HEK293T (cell line): ENCODE measurements at regions not wholly inside any gene's neighbourhood (a gene's known extent, or its start where the extent isn't known, plus 50 kb on each side); places are given as distances from the start of the nearest gene placed in this dataset.

Experiments used
- CTCF ChIA-PET: fragments of 350-600 bp; formaldehyde crosslinking; extraction: SDS; loops from one replicate; lab custom pipeline; 2021; ENCODE audit warnings: antibody characterized with exemption, inconsistent platforms; lab: Yijun Ruan, JAX
- POLR2A ChIA-PET: fragments of 350-600 bp; formaldehyde crosslinking; extraction: SDS; loops from one replicate; lab custom pipeline; 2020; ENCODE audit warnings: antibody characterized with exemption, inconsistent platforms; lab: Yijun Ruan, JAX
- DNase-seq: peaks from one replicate; pipeline ENCODE4 v3.0.0; 2012; ENCODE audit warnings: mixed read lengths; ENCODE audit errors: extremely low spot score
- ARNT ChIP-seq: fragments of 450-650 bp; IDR thresholded peaks from 2 replicates; pipeline ENCODE4 v1.6.1; 2017; ENCODE audit warnings: mild to moderate bottlenecking
- BHLHE40 ChIP-seq: fragments of 450-650 bp; IDR thresholded peaks from 2 replicates; pipeline ENCODE4 v1.6.1; 2016; ENCODE audit warnings: mild to moderate bottlenecking, moderate library complexity, borderline replicate concordance
- CTBP1 ChIP-seq: fragments of 450-650 bp; IDR thresholded peaks from 2 replicates; pipeline ENCODE4 v1.6.1; 2016; ENCODE audit warnings: borderline replicate concordance
- ELF4 ChIP-seq: fragments of 450-650 bp; IDR thresholded peaks from 2 replicates; pipeline ENCODE4 v1.6.1; 2017; ENCODE audit warnings: antibody characterized with exemption
- FOXA1 ChIP-seq: fragments of 450-650 bp; IDR thresholded peaks from 2 replicates; pipeline ENCODE4 v1.6.1; 2016; ENCODE audit warnings: mild to moderate bottlenecking
- FOXK2 ChIP-seq: fragments of 450-650 bp; IDR thresholded peaks from 2 replicates; pipeline ENCODE4 v1.6.1; 2016; ENCODE audit warnings: mild to moderate bottlenecking
- FOXM1 ChIP-seq: fragments of 450-650 bp; IDR thresholded peaks from 2 replicates; pipeline ENCODE4 v1.6.1; 2017; ENCODE audit warnings: mild to moderate bottlenecking, borderline replicate concordance
- HDGF ChIP-seq: fragments of 450-650 bp; IDR thresholded peaks from 2 replicates; pipeline ENCODE4 v1.6.1; 2017; ENCODE audit warnings: antibody characterized with exemption, borderline replicate concordance
- L3MBTL2 ChIP-seq: fragments of 450-650 bp; conservative IDR thresholded peaks from 2 replicates; pipeline ENCODE4 v1.6.1; 2016; ENCODE audit warnings: mild to moderate bottlenecking
- LEF1 ChIP-seq: fragments of 450-650 bp; IDR thresholded peaks from 2 replicates; pipeline ENCODE4 v1.6.1; 2017; ENCODE audit warnings: mild to moderate bottlenecking, borderline replicate concordance
- NFRKB ChIP-seq: fragments of 450-650 bp; IDR thresholded peaks from 2 replicates; pipeline ENCODE4 v1.6.1; 2016; ENCODE audit warnings: mild to moderate bottlenecking, moderate library complexity
- SP1 ChIP-seq: fragments of 450-650 bp; IDR thresholded peaks from 2 replicates; pipeline ENCODE4 v1.6.1; 2017
- SUZ12 ChIP-seq: fragments of 450-650 bp; IDR thresholded peaks from 2 replicates; pipeline ENCODE4 v1.6.1; 2016; ENCODE audit warnings: mild to moderate bottlenecking
- TARDBP ChIP-seq: fragments of 450-650 bp; IDR thresholded peaks from 2 replicates; pipeline ENCODE4 v1.6.1; 2016
- ZNF384 ChIP-seq: fragments of 450-650 bp; IDR thresholded peaks from 2 replicates; pipeline ENCODE4 v1.6.1; 2016
- TF ChIP-seq, protein P1 (sequence below): fragments of 450-650 bp; IDR thresholded peaks from 2 replicates; pipeline ENCODE4 v1.6.1; 2016

DNA sequence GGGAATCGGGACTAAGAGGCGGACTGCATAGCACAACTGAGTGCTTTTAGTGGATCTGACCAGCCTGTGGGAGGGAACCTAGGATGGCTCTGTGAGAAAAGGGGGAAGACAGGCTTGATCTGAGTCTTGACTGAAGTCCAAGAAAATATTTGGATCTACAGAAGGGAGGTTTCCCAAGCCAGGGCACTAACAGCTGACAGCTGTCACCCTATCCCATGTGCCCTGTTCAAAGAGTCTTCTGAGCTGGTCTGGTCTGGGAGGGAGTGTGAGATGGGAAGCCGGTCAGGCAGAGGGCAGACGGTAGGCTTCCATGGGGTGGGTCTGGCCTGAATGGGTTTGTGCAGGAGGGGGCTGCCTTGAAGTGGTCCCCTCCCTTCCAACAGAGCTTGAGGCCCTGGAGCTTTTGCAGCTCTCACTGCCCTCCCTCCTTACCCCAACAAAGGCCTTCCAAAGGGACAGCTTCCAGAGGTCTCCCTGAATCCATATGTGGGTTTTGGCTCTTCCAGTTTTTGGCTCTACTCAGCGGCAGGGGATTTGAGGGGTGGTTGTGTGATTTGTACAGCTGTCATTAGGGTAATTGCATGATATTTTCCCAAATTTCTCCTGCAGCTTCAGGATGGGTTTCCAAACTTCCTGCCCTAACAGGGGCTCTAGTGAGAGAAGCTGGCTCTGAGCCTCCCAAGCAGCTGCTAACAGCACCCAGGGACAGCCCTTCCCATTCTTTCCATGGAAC, 643.7 kb downstream of the BCOR start:
- CTCF ChIA-PET, result no interaction called here
- DNase-seq, result no peak
- TF ChIP-seq BHLHE40 (no peak), FOXM1 (no peak), NFRKB (no peak), ARNT (no peak), HDGF (no peak), CTBP1 (no peak), ZNF384 (no peak), FOXK2 (no peak), FOXA1 (no peak), SUZ12 (no peak), ELF4 (no peak), SP1 (no peak), L3MBTL2 (no peak), LEF1 (no peak), TARDBP (no peak)
- TF ChIP-seq, protein P1, sequence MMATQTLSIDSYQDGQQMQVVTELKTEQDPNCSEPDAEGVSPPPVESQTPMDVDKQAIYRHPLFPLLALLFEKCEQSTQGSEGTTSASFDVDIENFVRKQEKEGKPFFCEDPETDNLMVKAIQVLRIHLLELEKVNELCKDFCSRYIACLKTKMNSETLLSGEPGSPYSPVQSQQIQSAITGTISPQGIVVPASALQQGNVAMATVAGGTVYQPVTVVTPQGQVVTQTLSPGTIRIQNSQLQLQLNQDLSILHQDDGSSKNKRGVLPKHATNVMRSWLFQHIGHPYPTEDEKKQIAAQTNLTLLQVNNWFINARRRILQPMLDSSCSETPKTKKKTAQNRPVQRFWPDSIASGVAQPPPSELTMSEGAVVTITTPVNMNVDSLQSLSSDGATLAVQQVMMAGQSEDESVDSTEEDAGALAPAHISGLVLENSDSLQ, result no peak
- POLR2A ChIA-PET, result interaction anchor here (0.6 kb wide), 1 partner anchor 204 kb away, joined by 3 read pairs; no protein-coding TSS in a partner anchor

DNA sequence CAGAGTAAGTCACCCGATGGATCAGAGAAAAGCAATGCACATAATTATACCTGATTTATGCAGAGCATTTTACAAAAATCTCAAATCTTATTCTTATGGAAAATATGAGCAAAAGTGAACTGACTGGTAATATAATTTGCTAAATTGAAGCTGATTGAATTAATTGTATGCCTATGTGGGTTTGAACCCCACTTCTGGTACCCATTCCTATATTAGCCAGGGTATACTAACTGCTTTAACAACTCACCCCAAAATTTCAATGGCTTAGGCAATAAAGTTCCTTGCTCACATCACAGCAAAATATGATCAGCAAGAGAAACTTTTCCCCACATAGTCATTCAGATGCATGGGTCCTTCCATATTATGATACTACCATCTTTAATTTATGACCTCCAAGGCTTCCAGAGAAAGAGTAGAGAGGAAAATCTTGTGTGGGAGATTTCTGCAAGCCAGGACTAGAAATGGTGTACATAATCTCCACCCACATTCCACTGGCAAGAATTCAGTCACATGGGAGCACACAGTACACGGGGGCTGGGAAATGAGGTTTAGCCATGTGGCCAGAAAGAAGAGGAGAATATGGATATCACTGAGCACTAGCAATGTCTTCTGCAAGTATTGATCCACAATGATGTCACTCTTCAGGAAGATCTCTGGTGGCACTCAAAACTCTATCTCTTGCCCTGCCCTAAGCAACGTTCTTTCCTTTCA, 640.7 kb downstream of the BCOR start:
- TF ChIP-seq, protein P1, result no peak
- TF ChIP-seq SUZ12, result no peak
- TF ChIP-seq HDGF, result no peak
- TF ChIP-seq FOXM1, result no peak
- no peak for TF ChIP-seq FOXA1
- TF ChIP-seq FOXK2, result no peak
- TF ChIP-seq BHLHE40, result no peak
- no peak for TF ChIP-seq ELF4
- no peak for TF ChIP-seq LEF1
- no peak for TF ChIP-seq NFRKB
- POLR2A ChIA-PET, result no interaction called here
- CTCF ChIA-PET, result no interaction called here
- no peak for DNase-seq

GRCh38 chrX:39458779-39459178, 639.0 kb downstream of the BCOR start:
- ChIA-PET POLR2A (no interaction called here), CTCF (no interaction called here)
- no peak for DNase-seq
- TF ChIP-seq FOXA1 (no peak), SUZ12 (no peak), LEF1 (no peak), HDGF (no peak), SP1 (no peak)

DNA sequence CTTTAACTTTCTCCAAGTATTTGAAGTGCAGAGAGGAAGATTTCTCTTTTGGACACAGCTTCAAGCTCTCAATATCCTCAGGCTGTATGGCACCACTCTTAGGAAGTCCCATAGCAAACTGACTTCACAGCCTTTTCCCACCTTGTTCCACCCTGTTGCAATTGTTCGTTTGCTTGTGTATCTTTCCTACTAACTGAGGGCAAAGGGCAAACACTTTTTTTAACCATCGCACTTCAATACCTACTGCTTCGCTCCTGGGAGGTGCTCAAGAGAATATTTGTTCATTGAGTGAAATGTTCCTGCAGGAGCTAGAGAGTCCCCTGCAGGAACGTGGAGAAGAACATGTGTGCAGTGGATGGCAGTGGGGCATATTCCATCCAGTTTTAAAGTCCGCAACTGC, 638.6 kb downstream of the BCOR start:
- POLR2A ChIA-PET, result no interaction called here
- CTCF ChIA-PET, result no interaction called here
- TF ChIP-seq BHLHE40 (no peak), CTBP1 (no peak), TARDBP (no peak), SUZ12 (no peak), FOXA1 (no peak)
- no peak for DNase-seq

DNA sequence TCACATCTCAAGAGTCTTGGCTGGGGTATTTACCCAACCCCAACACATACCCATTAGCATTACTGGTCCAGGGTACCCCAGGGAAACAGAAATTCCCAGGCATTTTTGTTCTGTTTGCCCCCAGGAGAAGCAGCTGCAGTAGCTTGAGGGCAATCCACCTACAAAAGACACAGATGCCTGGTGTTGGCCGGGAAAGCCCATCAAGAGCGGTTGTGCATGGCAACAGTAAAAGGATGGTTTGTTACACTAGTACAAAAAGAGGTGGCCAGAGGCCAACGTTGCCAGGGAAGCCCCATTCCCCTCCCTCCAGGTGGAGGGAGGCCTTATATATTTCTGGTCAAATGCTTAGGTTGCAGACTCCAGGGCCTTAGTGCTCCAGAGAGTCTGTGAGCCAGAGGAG, 637.8 kb downstream of the BCOR start:
- CTCF ChIA-PET, result no interaction called here
- no peak for DNase-seq
- no peak for TF ChIP-seq FOXM1
- no peak for TF ChIP-seq TARDBP
- POLR2A ChIA-PET, result no interaction called here

DNA sequence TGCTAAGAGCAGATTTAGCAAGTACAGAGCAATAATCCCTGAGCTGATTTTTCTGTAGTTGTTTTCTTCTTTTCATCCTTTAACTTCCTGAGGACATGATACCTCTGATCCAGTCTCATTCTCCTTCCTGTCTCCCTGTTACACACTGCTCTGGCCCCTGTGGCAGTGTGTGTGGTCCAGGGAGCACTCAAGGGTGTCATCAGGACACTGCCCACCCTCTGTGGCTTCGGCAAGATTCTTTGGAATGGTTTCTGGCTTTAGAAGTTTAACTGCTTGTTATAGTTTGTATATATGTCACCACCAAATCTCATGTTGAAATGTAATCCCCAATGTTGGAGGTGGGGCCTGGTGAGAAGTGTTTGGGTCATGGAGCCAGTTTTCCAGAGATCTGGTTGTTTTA, 637.3 kb downstream of the BCOR start:
- CTCF ChIA-PET, result no interaction called here

More for the DNA sequence above, 637.3 kb downstream of the BCOR start:
- no peak for TF ChIP-seq SP1
- no peak for TF ChIP-seq LEF1
- TF ChIP-seq TARDBP, result no peak
- TF ChIP-seq ZNF384, result no peak
- TF ChIP-seq ARNT, result no peak
- TF ChIP-seq BHLHE40, result no peak
- no peak for TF ChIP-seq SUZ12
- TF ChIP-seq L3MBTL2, result no peak
- no peak for TF ChIP-seq NFRKB
- no peak for TF ChIP-seq FOXK2
- TF ChIP-seq, protein P1, result no peak
- no peak for TF ChIP-seq FOXA1
- TF ChIP-seq CTBP1, result no peak
- TF ChIP-seq FOXM1, result no peak
- TF ChIP-seq ELF4, result no peak
- TF ChIP-seq HDGF, result no peak
- DNase-seq, result no peak
- POLR2A ChIA-PET, result no interaction called here
